HepG2 (cell line): ENCODE measurements at regions not wholly inside any gene's neighbourhood (a gene's known extent, or its start where the extent isn't known, plus 50 kb on each side); places are given as distances from the start of the nearest gene placed in this dataset.
A peak's percentile ranks its signal among the peaks of the same experiment; 100 is the strongest.

Experiments
- ATAC-seq: fragments of 200-7000 bp; cut with Tn5 transposase; 3 replicates; pipeline ENCODE4 v1.9.1; 2020; ENCODE audit warnings: mild to moderate bottlenecking, moderate library complexity
- BruUV-seq: library from RNA; stranded (reverse); fragments of 400-500 nt; replicated peaks from 2 replicates; lab custom pipeline; 2021; lab: Mats Ljungman, UMichigan
- CTCF ChIA-PET: fragments of 300-600 bp; formaldehyde crosslinking; extraction: SDS; loops from one replicate; lab custom pipeline; 2021; ENCODE audit warnings: low total read pairs, inconsistent platforms, low intra/inter-chr PET ratio; lab: Yijun Ruan, JAX
- POLR2A ChIA-PET: fragments of 350-600 bp; sonication (Branson Sonifier 250); formaldehyde crosslinking; loops from one replicate; lab custom pipeline; 2020; ENCODE audit warnings: antibody characterized with exemption, inconsistent platforms; lab: Yijun Ruan, JAX
- DNase-seq: peaks from one replicate; pipeline ENCODE4 v3.0.0-alpha.2; 2015; ENCODE audit warnings: low spot score
- FAIRE-seq: peaks from 3 replicates; lab custom pipeline; 2011; peaks lifted over from hg19 to GRCh38; lab: Jason Lieb, UNC
- H2AFZ ChIP-seq: one replicate; pipeline ENCODE4 v1.6.1; 2011; ENCODE audit warnings: low read length, inconsistent platforms
- H3K27ac ChIP-seq: fragments of 300-600 bp; 3 replicates; pipeline ENCODE4 v1.8.0; 2011; ENCODE audit warnings: mixed run types, mild to moderate bottlenecking, mixed read lengths, low read length, inconsistent platforms; ENCODE audit not compliant: insufficient read depth; ENCODE audit errors: extremely low read length
- H3K27me3 ChIP-seq, 2 experiments: fragments of 200-600 bp in 1 of 2; 2 replicates in 1 of 2; 3 replicates in 1 of 2; pipeline versions ENCODE4 v1.6.0 to v1.8.0; 2011; ENCODE audit warnings: low read length in 2 of 2, mild to moderate bottlenecking in 2 of 2, moderate library complexity in 2 of 2, inconsistent platforms in 1 of 2; ENCODE audit not compliant: insufficient read depth in 2 of 2, control insufficient read depth in 1 of 2
- H3K36me3 ChIP-seq, 2 experiments: fragments of 200-600 bp in 1 of 2; replicated peaks in 1 of 2; 2 replicates in 1 of 2; 3 replicates in 1 of 2; pipeline versions ENCODE4 v1.5.1 to v1.8.0; 2011; ENCODE audit warnings: low read length in 2 of 2, inconsistent platforms in 1 of 2; ENCODE audit not compliant: insufficient read depth in 2 of 2, control insufficient read depth in 1 of 2
- H3K4me1 ChIP-seq: 2 replicates; pipeline ENCODE4 v1.5.1; 2012; ENCODE audit warnings: low read length, inconsistent platforms; ENCODE audit not compliant: insufficient read depth
- H3K4me2 ChIP-seq: 2 replicates; pipeline ENCODE4 v1.6.0; 2011; ENCODE audit warnings: low read depth, low read length, inconsistent platforms
- H3K4me3 ChIP-seq, 3 experiments: fragments of 200-600 bp in 1 of 3; sonication (generic), shearing (Covaris generic) in 1 of 3; replicated peaks in 1 of 3; 2 replicates each; pipeline ENCODE4 v1.5.1; 2011 to 2016; ENCODE audit warnings: low read length in 3 of 3, inconsistent platforms in 2 of 3, low read depth in 2 of 3, mild to moderate bottlenecking in 2 of 3, control low read depth in 1 of 3, mixed read lengths in 1 of 3; ENCODE audit not compliant: insufficient read depth in 1 of 3
- H3K79me2 ChIP-seq: one replicate; pipeline ENCODE4 v1.6.1; 2011; ENCODE audit warnings: low read length, inconsistent platforms; ENCODE audit not compliant: insufficient read depth
- H3K9ac ChIP-seq: 2 replicates; pipeline ENCODE4 v1.6.0; 2011; ENCODE audit warnings: mild to moderate bottlenecking, low read depth, low read length, inconsistent platforms; ENCODE audit not compliant: insufficient read depth
- H3K9me3 ChIP-seq: 2 replicates; pipeline ENCODE4 v1.5.1; 2012; ENCODE audit warnings: mild to moderate bottlenecking, low read length
- H4K20me1 ChIP-seq: 2 replicates; pipeline ENCODE4 v1.6.0; 2011; ENCODE audit warnings: inconsistent platforms, mild to moderate bottlenecking, low read length, moderate library complexity; ENCODE audit not compliant: insufficient read depth
- CEBPG ChIP-seq: IDR thresholded peaks from 2 replicates; pipeline ENCODE4 v1.6.1; 2016
- HNF4A ChIP-seq: sonication (generic); formaldehyde crosslinking; IDR thresholded peaks from 2 replicates; pipeline ENCODE4 v1.4.0; 2020; ENCODE audit warnings: missing genetic modification reagents
- HNRNPLL ChIP-seq: fragments of 200-400 bp; formaldehyde crosslinking; IDR thresholded peaks from 2 replicates; pipeline ENCODE4 v1.6.1; 2017; ENCODE audit warnings: mild to moderate bottlenecking, low read depth, low read length; ENCODE audit not compliant: poor library complexity, severe bottlenecking
- KLF13 ChIP-seq: sonication (generic); formaldehyde crosslinking; IDR thresholded peaks from 2 replicates; pipeline ENCODE4 v1.4.0; 2020; ENCODE audit warnings: mild to moderate bottlenecking, missing genetic modification reagents
- MIXL1 ChIP-seq: IDR thresholded peaks from 2 replicates; pipeline ENCODE4 v1.6.1; 2016
- NCOR1 ChIP-seq: fragments of 200-600 bp; sonication (generic); IDR thresholded peaks from 2 replicates; pipeline ENCODE4 v1.7.0; 2017; ENCODE audit warnings: antibody characterized with exemption, low read length, borderline replicate concordance
- SNAPC5 ChIP-seq: sonication (generic); formaldehyde crosslinking; IDR thresholded peaks from 2 replicates; pipeline ENCODE4 v1.8.1; 2023; ENCODE audit warnings: mild to moderate bottlenecking, missing genetic modification reagents, borderline replicate concordance
- TRAFD1 ChIP-seq: sonication (generic); formaldehyde crosslinking; IDR thresholded peaks from 2 replicates; pipeline ENCODE4 v1.5.1; 2020; ENCODE audit warnings: missing genetic modification reagents, mild to moderate bottlenecking, borderline replicate concordance
- ZFP37 ChIP-seq: sonication (generic); formaldehyde crosslinking; IDR thresholded peaks from 2 replicates; pipeline ENCODE4 v1.4.0; 2020; ENCODE audit warnings: missing genetic modification reagents, borderline replicate concordance
- ZMYM4 ChIP-seq: sonication (generic); formaldehyde crosslinking; IDR thresholded peaks from 2 replicates; pipeline ENCODE4 v1.8.1; 2023; ENCODE audit warnings: mild to moderate bottlenecking, missing genetic modification reagents
- ZNF180 ChIP-seq: sonication (generic); formaldehyde crosslinking; IDR thresholded peaks from 2 replicates; pipeline ENCODE4 v1.4.0; 2020; ENCODE audit warnings: low read depth, missing genetic modification reagents, borderline replicate concordance
- ZNF33A ChIP-seq: sonication (generic); formaldehyde crosslinking; IDR thresholded peaks from 2 replicates; pipeline ENCODE4 v1.5.1; 2020; ENCODE audit warnings: missing genetic modification reagents, mild to moderate bottlenecking, moderate library complexity, borderline replicate concordance
- ZNF460 ChIP-seq: sonication (generic); formaldehyde crosslinking; IDR thresholded peaks from 2 replicates; pipeline ENCODE4 v1.5.1; 2020; ENCODE audit warnings: missing genetic modification reagents, mild to moderate bottlenecking, borderline replicate concordance
- ZNF629 ChIP-seq: sonication (generic); formaldehyde crosslinking; conservative IDR thresholded peaks from 2 replicates; pipeline ENCODE4 v1.5.0; 2020; ENCODE audit warnings: missing genetic modification reagents
- WGBS: methylation state at CpG from one replicate; pipeline ENCODE4 v1.1.6; 2017; ENCODE audit warnings: low lambda C conversion rate; 5-methylcytosine and 5-hydroxymethylcytosine counted together
- in situ Hi-C: cut with HindIII; loops from 2 replicates; pipeline ENCODE4 v1.10.0; 2017; ENCODE audit warnings: low pct_unique_long_range_greater_than_20kb; ENCODE audit not compliant: extremely low pct_ligation_motif_present
- intact Hi-C: fragments of 100-400 bp; cut with micrococcal nuclease; formaldehyde crosslinking; loops from one replicate; pipeline ENCODE4 v1.10.0; 2022; ENCODE audit not compliant: unreplicated experiment
- TF ChIP-seq, protein P1 (sequence below): sonication (generic); formaldehyde crosslinking; IDR thresholded peaks from 2 replicates; pipeline ENCODE4 v1.9.0; 2021; ENCODE audit warnings: missing genetic modification reagents, borderline replicate concordance

GRCh38 chr16:54443839-54444238 is 157.3 kb upstream of the IRX3 start:
- no peaks in the 10 kb centered on the region for H3K79me2 ChIP-seq
- FAIRE-seq (no peak), ATAC-seq (peak; percentile 69), DNase-seq (no peak)
- no peaks in the 10 kb centered on the region for H3K4me1 ChIP-seq
- H3K4me2 ChIP-seq: no peak overlapping the region
- in situ Hi-C loops: no loop called here
- H3K9me3 ChIP-seq: no peaks in the 10 kb centered on the region
- TF ChIP-seq ZFP37 (no peak), HNRNPLL (no peak), NCOR1 (no peak), ZMYM4 (CRISPR knock-in tag) (no peak), TRAFD1 (no peak), ZNF33A (CRISPR knock-in tag) (no peak), KLF13 (CRISPR knock-in tag) (no peak), SNAPC5 (no peak), CEBPG (CRISPR knock-in tag) (0 out of 2 replicates have a peak, but pooled peaks have one; percentile 27), ZNF460 (CRISPR knock-in tag) (no peak), ZNF629 (peak; percentile 71), MIXL1 (no peak), ZNF180 (CRISPR knock-in tag) (no peak), HNF4A (CRISPR knock-in tag) (peak; percentile 35)
- TF ChIP-seq, protein P1, sequence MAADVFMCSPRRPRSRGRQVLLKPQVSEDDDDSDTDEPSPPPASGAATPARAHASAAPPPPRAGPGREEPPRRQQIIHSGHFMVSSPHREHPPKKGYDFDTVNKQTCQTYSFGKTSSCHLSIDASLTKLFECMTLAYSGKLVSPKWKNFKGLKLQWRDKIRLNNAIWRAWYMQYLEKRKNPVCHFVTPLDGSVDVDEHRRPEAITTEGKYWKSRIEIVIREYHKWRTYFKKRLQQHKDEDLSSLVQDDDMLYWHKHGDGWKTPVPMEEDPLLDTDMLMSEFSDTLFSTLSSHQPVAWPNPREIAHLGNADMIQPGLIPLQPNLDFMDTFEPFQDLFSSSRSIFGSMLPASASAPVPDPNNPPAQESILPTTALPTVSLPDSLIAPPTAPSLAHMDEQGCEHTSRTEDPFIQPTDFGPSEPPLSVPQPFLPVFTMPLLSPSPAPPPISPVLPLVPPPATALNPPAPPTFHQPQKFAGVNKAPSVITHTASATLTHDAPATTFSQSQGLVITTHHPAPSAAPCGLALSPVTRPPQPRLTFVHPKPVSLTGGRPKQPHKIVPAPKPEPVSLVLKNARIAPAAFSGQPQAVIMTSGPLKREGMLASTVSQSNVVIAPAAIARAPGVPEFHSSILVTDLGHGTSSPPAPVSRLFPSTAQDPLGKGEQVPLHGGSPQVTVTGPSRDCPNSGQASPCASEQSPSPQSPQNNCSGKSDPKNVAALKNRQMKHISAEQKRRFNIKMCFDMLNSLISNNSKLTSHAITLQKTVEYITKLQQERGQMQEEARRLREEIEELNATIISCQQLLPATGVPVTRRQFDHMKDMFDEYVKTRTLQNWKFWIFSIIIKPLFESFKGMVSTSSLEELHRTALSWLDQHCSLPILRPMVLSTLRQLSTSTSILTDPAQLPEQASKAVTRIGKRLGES (CRISPR knock-in tag): no peak
- no peak overlapping the region for H2AFZ ChIP-seq
- intact Hi-C loops: no loop called here
- no peak overlapping the region for H3K9ac ChIP-seq
- CTCF ChIA-PET: no interaction called here
- H4K20me1 ChIP-seq: no peaks in the 10 kb centered on the region
- POLR2A ChIA-PET: no interaction called here
- H3K4me3 ChIP-seq: no peak overlapping the region
- H3K27me3 ChIP-seq: peaks cover 0 to 16% of the 10 kb centered on the region in 2 experiments; a peak in 2 of 5 replicates
- 60% methylated on average over 1 of the region's 1 CpG for WGBS
- BruUV-seq: no TSS peak
- no peak overlapping the region for H3K27ac ChIP-seq
- no peaks in the 10 kb centered on the region for H3K36me3 ChIP-seq
